Right atrium auricular region (tissue), 2 donors: ENCODE measurements at regions not wholly inside any gene's neighbourhood (a gene's known extent, or its start where the extent isn't known, plus 50 kb on each side); places are given as distances from the start of the nearest gene placed in this dataset.
"Not testable (repeated sequence)": the region's sequence is repeated elsewhere in the genome, so short reads cannot be mapped to it uniquely, and the experiment has no call there.

Experiments
- DNase-seq: peaks from one replicate; pipeline ENCODE4 v3.0.0-alpha.2; 2019; ENCODE audit warnings: low spot score
- H3K27ac ChIP-seq, 2 donors: fragments of 200-600 bp; sonication (generic); 1 replicate in 1 of 2; 2 replicates in 1 of 2; pipeline ENCODE4 v1.5.1; 2016 to 2019
- H3K27me3 ChIP-seq, 2 donors: fragments of 200-600 bp; sonication (generic); one replicate each; pipeline versions ENCODE4 v1.5.1 to v1.6.0; 2017 to 2019
- H3K36me3 ChIP-seq: fragments of 200-600 bp; sonication (generic); one replicate; pipeline ENCODE4 v1.5.1; 2016
- H3K4me1 ChIP-seq, 2 donors: fragments of 200-600 bp; sonication (generic); one replicate each; pipeline versions ENCODE4 v1.5.1 to v1.6.0; 2017 to 2019
- H3K4me3 ChIP-seq, 2 donors: fragments of 200-600 bp; sonication (generic); 1 replicate in 1 of 2; 2 replicates in 1 of 2; pipeline ENCODE4 v1.5.1; 2017 to 2019; ENCODE audit warnings: mild to moderate bottlenecking in 1 of 2, moderate library complexity in 1 of 2
- H3K9me3 ChIP-seq, 2 donors: fragments of 200-600 bp; sonication (generic); one replicate each; pipeline ENCODE4 v1.5.1; 2019
- TF ChIP-seq, protein P1 (sequence below), 2 donors: fragments of 200-600 bp; sonication (generic); IDR thresholded peaks; one replicate each; pipeline ENCODE4 v1.5.1; 2019; ENCODE audit warnings: antibody characterized with exemption in 2 of 2

DNA sequence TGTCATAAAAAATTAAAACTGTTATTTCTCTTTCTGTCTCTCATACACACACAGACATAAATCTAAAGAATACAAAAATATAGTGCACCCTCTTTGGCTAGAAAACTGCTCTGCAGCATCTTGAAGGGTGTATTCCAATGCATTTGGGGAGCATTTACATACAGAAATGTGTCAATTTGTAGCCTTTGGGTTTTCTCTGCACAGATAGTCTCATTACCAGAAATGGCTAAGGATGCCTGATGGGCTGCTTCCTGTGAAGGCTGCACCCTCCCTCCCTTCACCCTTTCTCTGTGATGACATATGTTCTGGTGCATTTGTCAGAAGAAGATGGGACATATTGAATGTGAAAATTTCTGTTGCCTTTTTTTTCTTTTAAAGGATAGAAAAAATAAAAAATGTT, 1239.3 kb downstream of the CDH11 start:
- H3K4me1 ChIP-seq = no peaks in the 10 kb centered on the region
- H3K27me3 ChIP-seq = no peaks in the 10 kb centered on the region
- H3K27ac ChIP-seq = no peak overlapping the region
- no peak overlapping the region for H3K4me3 ChIP-seq
- TF ChIP-seq, protein P1, sequence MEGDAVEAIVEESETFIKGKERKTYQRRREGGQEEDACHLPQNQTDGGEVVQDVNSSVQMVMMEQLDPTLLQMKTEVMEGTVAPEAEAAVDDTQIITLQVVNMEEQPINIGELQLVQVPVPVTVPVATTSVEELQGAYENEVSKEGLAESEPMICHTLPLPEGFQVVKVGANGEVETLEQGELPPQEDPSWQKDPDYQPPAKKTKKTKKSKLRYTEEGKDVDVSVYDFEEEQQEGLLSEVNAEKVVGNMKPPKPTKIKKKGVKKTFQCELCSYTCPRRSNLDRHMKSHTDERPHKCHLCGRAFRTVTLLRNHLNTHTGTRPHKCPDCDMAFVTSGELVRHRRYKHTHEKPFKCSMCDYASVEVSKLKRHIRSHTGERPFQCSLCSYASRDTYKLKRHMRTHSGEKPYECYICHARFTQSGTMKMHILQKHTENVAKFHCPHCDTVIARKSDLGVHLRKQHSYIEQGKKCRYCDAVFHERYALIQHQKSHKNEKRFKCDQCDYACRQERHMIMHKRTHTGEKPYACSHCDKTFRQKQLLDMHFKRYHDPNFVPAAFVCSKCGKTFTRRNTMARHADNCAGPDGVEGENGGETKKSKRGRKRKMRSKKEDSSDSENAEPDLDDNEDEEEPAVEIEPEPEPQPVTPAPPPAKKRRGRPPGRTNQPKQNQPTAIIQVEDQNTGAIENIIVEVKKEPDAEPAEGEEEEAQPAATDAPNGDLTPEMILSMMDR (IDR thresholded peaks at IDR 0.05) = no peak
- no peak for DNase-seq
- no peaks in the 10 kb centered on the region for H3K9me3 ChIP-seq
- H3K36me3 ChIP-seq = no peaks in the 10 kb centered on the region

- H3K27ac ChIP-seq = no peak overlapping the region
- H3K4me1 ChIP-seq = no peaks in the 10 kb centered on the region
- no peaks in the 10 kb centered on the region for H3K36me3 ChIP-seq
- DNase-seq = no peak
- TF ChIP-seq, protein P1 (IDR thresholded peaks at IDR 0.05) = no peak
- no peaks in the 10 kb centered on the region for H3K27me3 ChIP-seq
- no peak overlapping the region for H3K4me3 ChIP-seq
- no peaks in the 10 kb centered on the region for H3K9me3 ChIP-seq
Observed at GRCh38 chr16:63880948-63881347, 1240.9 kb downstream of the CDH11 start.

DNA sequence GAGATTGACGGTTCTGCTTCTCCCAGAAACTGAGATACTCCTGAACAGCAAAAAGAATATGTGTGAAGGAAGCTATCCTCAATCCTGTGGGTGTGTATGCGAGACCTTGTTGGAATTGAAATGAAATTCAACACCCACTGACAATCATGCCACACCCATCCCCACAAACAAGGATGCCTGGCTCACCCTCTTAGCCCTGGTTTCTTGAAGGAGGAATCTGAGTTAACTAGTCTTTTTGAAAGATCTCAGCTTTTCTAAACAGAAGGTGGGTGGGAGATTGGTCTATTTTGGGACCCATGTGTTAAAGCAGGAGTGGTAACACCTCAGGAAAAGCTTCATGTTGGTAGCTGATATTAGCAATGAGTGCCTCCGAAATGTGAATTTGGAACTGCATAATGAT, 1244.5 kb downstream of the CDH11 start:
- Histone ChIP-seq H3K36me3 (no peaks in the 10 kb centered on the region), H3K27me3 (no peaks in the 10 kb centered on the region), H3K27ac (no peak overlapping the region), H3K4me1 (no peaks in the 10 kb centered on the region), H3K9me3 (no peaks in the 10 kb centered on the region), H3K4me3 (no peak overlapping the region)
- TF ChIP-seq, protein P1 (IDR thresholded peaks at IDR 0.05) = no peak
- no peak for DNase-seq

GRCh38 chr16:63876103-63876502, 1245.8 kb downstream of the CDH11 start:
- Histone ChIP-seq H3K36me3 (no peaks in the 10 kb centered on the region), H3K4me1 (no peaks in the 10 kb centered on the region), H3K9me3 (no peaks in the 10 kb centered on the region), H3K4me3 (no peak overlapping the region), H3K27me3 (no peaks in the 10 kb centered on the region), H3K27ac (no peak overlapping the region)
- DNase-seq = no peak
- TF ChIP-seq, protein P1 (IDR thresholded peaks at IDR 0.05) = no peak

DNA sequence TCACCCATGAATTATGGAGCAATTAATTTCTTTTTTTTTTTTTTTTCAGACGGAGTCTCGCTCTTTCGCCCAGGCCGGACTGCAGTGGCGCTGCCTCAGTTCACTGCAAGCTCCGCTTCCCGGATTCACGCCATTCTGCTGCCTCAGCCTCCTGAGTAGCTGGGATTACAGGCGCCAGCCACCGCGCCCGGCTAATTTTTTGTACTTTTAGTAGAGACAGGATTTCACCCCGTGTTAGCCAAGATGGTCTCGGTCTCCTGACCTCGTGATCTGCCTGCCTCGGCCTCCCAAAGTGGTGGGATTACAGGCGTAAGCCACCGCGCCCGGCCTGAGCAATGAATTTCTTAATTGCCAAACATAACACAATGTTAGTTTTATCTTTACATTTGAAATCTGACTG, 1261.2 kb downstream of the CDH11 start:
- not testable (repeated sequence) for H3K36me3 ChIP-seq, H3K9me3 ChIP-seq, H3K4me3 ChIP-seq, H3K27me3 ChIP-seq, H3K27ac ChIP-seq, H3K4me1 ChIP-seq, DNase-seq

DNA sequence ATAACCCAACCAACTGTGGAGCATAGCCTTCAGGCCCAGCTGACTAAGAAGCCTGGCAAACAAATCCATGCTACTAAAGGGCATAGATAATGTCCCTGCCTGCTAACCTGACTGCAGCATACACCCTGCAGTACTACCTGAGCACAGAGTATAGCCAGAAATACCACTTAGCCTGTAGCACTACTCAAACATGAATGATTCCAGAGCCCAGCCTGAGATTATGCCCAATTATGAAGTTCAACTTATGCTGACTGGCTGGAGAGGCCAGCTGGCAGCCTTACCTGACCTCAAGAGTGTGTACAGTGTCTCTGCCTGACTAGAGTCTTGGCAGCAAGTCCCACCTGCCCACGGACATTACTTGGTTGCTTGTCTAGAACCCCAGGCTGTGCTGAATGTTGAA, 1265.3 kb downstream of the CDH11 start:
- TF ChIP-seq, protein P1 (IDR thresholded peaks at IDR 0.05) = no peak
- no peaks in the 10 kb centered on the region for H3K9me3 ChIP-seq
- no peak overlapping the region for H3K4me3 ChIP-seq
- H3K27me3 ChIP-seq = no peaks in the 10 kb centered on the region
- H3K4me1 ChIP-seq = no peaks in the 10 kb centered on the region
- DNase-seq = no peak
- no peak overlapping the region for H3K27ac ChIP-seq
- no peaks in the 10 kb centered on the region for H3K36me3 ChIP-seq
